ENCODE measurements at regions not wholly inside any gene's neighbourhood (a gene's known extent, or its start where the extent isn't known, plus 50 kb on each side); places are given as distances from the start of the nearest gene placed in this dataset.

DNA sequence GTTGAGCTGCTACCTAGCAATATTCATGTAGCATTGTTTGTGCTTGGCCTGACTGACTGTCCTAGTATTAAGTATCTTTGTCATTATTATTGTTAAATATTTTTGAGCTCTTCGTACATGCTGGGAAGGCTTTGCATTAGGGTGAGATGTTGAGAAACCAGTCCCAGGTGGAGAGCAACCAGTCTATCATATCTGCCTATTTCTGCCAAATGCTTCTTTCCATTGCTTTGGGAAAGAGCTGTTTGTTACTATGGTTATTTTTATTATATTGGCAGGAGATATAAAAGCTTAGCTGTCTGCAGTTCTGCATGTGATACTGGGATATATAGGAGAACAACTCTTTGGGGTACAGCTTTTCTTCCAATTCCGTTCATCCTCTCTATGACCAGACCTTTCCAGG lies 85.1 kb downstream of the CLDN17 start:
- peaks cover 4% of the 10 kb centered on the region; the same call in 1 of the 2 replicates for H3K36me3 Mint-ChIP-seq (ENCODE audit: low read depth)
- no peak overlapping the region for H3K27ac Mint-ChIP-seq
- H3K9me3 Mint-ChIP-seq: peaks cover 55% of the 10 kb centered on the region
- no peaks in the 10 kb centered on the region for H3K27me3 Mint-ChIP-seq (ENCODE audit: insufficient read depth)
- no peak for DNase-seq
- TF ChIP-seq CTCF (IDR thresholded peaks at IDR 0.05): no peak
- no peaks in the 10 kb centered on the region for H3K4me1 Mint-ChIP-seq (ENCODE audit: low read depth)
- H3K4me3 Mint-ChIP-seq: no peak overlapping the region

- no peak for DNase-seq
- Mint-ChIP-seq H3K4me3 (no peak overlapping the region), H3K36me3 (ENCODE audit: low read depth) (peaks cover 4% of the 10 kb centered on the region; the same call in 1 of the 2 replicates), H3K27me3 (ENCODE audit: insufficient read depth) (no peaks in the 10 kb centered on the region; the same call in 1 of the 2 replicates), H3K4me1 (ENCODE audit: low read depth) (no peaks in the 10 kb centered on the region), H3K9me3 (peaks cover 48% of the 10 kb centered on the region), H3K27ac (no peak overlapping the region)
- no peak for TF ChIP-seq CTCF (IDR thresholded peaks at IDR 0.05)
Observed at GRCh38 chr21:30072496-30072895, 94.1 kb downstream of the CLDN17 start.

- Mint-ChIP-seq H3K4me3 (no peak overlapping the region), H3K27me3 (ENCODE audit: insufficient read depth) (no peaks in the 10 kb centered on the region), H3K36me3 (ENCODE audit: low read depth) (0 out of 2 replicates have a peak, but pooled peaks cover 4% of the 10 kb centered on the region), H3K9me3 (peaks cover 30% of the 10 kb centered on the region), H3K27ac (no peak overlapping the region), H3K4me1 (ENCODE audit: low read depth) (no peaks in the 10 kb centered on the region)
- TF ChIP-seq CTCF (IDR thresholded peaks at IDR 0.05): no peak
- DNase-seq: no peak
Observed at GRCh38 chr21:30058928-30059327, 107.7 kb downstream of the CLDN17 start.

- no peak for DNase-seq
- Mint-ChIP-seq H3K27ac (no peak overlapping the region), H3K4me3 (no peak overlapping the region)
Observed at GRCh38 chr21:30057108-30057507, 109.5 kb downstream of the CLDN17 start.

DNA sequence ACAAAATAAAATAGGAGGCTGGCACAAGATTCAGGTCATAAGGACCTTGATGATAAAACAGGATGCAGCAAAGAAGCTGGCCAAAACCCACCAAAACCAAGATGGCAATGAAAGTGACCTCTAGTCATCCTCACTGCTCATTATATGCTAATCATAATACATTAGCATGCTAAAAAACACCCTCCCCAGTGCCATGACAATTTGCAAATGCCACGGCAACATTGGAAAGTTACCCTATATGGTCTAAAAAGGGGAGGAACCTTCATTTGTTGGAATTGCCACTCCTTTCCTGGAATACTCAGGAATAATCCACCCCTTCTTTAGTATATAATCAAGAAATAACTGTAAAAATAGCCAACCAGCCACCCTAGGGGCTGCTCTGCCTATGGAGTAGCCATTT lies 108.8 kb upstream of the GRIK1 start:
- H3K4me1 Mint-ChIP-seq (ENCODE audit: low read depth): no peaks in the 10 kb centered on the region
- peaks cover 17% of the 10 kb centered on the region for H3K9me3 Mint-ChIP-seq
- no peak for DNase-seq
- no peaks in the 10 kb centered on the region for H3K36me3 Mint-ChIP-seq (ENCODE audit: low read depth)
- H3K27me3 Mint-ChIP-seq (ENCODE audit: insufficient read depth): no peaks in the 10 kb centered on the region
- H3K4me3 Mint-ChIP-seq: no peak overlapping the region
- TF ChIP-seq CTCF (IDR thresholded peaks at IDR 0.05): no peak
- no peak overlapping the region for H3K27ac Mint-ChIP-seq

More at GRCh38 chr21:30057108-30057507, 109.5 kb downstream of the CLDN17 start:
- Mint-ChIP-seq H3K4me1 (ENCODE audit: low read depth) (no peaks in the 10 kb centered on the region), H3K27me3 (ENCODE audit: insufficient read depth) (no peaks in the 10 kb centered on the region), H3K36me3 (ENCODE audit: low read depth) (0 out of 2 replicates have a peak, but pooled peaks cover 4% of the 10 kb centered on the region), H3K9me3 (peaks cover 25% of the 10 kb centered on the region)
- TF ChIP-seq CTCF (IDR thresholded peaks at IDR 0.05): no peak

Data from HFFc6 (cell line).